PC-3 (cell line): ENCODE measurements at regions not wholly inside any gene's neighbourhood (a gene's known extent, or its start where the extent isn't known, plus 50 kb on each side); places are given as distances from the start of the nearest gene placed in this dataset.

Source experiments
- EZH2phosphoT487 ChIP-seq: fragments of 300-600 bp; sonication (generic); IDR thresholded peaks from 2 replicates; pipeline ENCODE4 v1.6.1; 2018; ENCODE audit warnings: mild to moderate bottlenecking, antibody characterized with exemption, low read length, borderline replicate concordance
- TF ChIP-seq, protein P1 (sequence below): fragments of 300-600 bp; sonication (generic); conservative IDR thresholded peaks from 2 replicates; pipeline ENCODE4 v1.5.1; 2017; ENCODE audit warnings: antibody characterized with exemption, low read depth, mild to moderate bottlenecking, low read length

DNA sequence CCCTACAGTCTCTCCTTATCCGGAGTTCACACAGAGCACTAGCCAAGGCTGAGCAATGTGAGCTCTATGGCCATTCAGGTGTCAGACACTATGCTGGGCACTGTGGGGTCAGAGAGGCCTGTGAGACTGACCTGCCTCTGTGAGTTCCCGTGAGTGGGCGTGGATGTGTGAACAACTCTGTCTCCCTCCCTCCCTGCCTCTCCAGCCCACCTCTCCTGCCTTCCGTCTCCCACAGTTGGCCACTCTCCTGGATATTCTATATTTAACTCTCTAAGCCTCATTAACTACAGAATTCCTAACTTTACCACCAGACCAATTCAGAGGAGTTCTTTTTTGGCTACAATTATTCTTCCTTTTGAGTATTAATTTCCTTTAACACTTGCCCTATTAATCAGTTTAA, 191.6 kb upstream of the NCAM1 start:
- TF ChIP-seq, protein P1, sequence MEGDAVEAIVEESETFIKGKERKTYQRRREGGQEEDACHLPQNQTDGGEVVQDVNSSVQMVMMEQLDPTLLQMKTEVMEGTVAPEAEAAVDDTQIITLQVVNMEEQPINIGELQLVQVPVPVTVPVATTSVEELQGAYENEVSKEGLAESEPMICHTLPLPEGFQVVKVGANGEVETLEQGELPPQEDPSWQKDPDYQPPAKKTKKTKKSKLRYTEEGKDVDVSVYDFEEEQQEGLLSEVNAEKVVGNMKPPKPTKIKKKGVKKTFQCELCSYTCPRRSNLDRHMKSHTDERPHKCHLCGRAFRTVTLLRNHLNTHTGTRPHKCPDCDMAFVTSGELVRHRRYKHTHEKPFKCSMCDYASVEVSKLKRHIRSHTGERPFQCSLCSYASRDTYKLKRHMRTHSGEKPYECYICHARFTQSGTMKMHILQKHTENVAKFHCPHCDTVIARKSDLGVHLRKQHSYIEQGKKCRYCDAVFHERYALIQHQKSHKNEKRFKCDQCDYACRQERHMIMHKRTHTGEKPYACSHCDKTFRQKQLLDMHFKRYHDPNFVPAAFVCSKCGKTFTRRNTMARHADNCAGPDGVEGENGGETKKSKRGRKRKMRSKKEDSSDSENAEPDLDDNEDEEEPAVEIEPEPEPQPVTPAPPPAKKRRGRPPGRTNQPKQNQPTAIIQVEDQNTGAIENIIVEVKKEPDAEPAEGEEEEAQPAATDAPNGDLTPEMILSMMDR, result no peak
- no peak for TF ChIP-seq EZH2phosphoT487
